ENCODE measurements at regions not wholly inside any gene's neighbourhood (a gene's known extent, or its start where the extent isn't known, plus 50 kb on each side); places are given as distances from the start of the nearest gene placed in this dataset.

DNA sequence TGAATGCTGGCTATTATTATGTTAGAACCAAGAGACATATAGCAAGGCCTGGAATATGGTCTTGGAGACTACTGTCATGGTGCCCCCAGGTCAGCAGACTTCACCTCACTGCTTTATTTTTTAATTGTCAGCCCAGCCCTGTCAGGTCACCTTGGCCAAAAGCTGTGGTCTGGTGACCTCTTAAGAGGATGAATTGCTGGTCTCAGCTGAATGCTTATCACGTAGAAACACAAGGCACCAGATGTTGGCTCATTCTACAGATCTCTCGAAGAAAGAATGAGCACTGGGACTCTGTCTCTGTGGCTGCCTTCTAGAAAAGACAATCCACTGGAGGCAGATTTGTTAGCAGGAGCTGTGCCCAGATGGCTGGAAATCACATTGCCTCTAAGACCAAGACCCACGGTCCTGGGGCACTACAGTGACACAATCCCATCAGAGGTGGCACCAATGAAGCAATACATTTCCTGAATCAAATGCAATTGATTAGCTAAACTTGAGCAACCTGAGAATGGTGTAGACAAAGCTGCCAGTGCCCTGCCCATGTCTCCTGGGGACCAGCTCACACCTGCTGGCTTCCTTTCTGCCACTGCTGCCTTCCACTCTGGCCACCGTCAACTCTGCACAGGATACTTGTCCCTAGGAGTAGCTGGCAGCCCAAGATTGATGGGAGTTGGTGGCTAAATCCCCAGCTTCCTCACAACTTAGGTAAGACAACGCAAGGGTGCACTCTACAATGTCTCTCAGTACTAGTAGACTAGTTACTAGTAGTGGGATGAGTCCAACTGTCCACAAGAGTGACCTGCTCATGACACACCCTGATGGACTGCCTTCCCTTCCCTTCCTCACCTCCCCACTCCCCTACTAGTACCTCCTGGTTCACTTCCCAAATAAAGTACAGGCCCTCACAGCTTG, 384.9 kb upstream of the PROK2 start:
- Histone ChIP-seq H3F3A (ENCODE audit: insufficient read depth, low read length) (peaks cover 4% of the 10 kb centered on the region), H3K9me2 (replicated peaks; ENCODE audit: insufficient read depth, low read length) (no peaks in the 10 kb centered on the region), H3K27ac (ENCODE audit: low read length) (no peak overlapping the region), H3K9ac (ENCODE audit: low read length) (no peak overlapping the region), H2AFZ (ENCODE audit: low read length) (no peak overlapping the region), H3K27me3 (replicated peaks; ENCODE audit: insufficient read depth, low read length) (no peaks in the 10 kb centered on the region), H3K4me2 (ENCODE audit: low read depth, low read length) (no peak overlapping the region), H3K79me2 (ENCODE audit: low read length) (no peaks in the 10 kb centered on the region), H3K4me1 (ENCODE audit: low read length) (peaks cover 9% of the 10 kb centered on the region), H3K36me3 (replicated peaks; ENCODE audit: insufficient read depth, low read length) (no peaks in the 10 kb centered on the region), H3K9me3 (replicated peaks; ENCODE audit: insufficient read depth, low read length) (no peaks in the 10 kb centered on the region), H3K4me3 (ENCODE audit: low read length) (no peak overlapping the region), H4K20me1 (ENCODE audit: insufficient read depth, low read length) (no peaks in the 10 kb centered on the region)
- no peak for DNase-seq
- TF ChIP-seq EZH2 (optimal IDR thresholded peaks at IDR 0.05; ENCODE audit: low read depth, low read length) (no peak), EZH2phosphoT487 (IDR thresholded peaks at IDR 0.05; ENCODE audit: low read length) (no peak)
- TF ChIP-seq, protein P1, sequence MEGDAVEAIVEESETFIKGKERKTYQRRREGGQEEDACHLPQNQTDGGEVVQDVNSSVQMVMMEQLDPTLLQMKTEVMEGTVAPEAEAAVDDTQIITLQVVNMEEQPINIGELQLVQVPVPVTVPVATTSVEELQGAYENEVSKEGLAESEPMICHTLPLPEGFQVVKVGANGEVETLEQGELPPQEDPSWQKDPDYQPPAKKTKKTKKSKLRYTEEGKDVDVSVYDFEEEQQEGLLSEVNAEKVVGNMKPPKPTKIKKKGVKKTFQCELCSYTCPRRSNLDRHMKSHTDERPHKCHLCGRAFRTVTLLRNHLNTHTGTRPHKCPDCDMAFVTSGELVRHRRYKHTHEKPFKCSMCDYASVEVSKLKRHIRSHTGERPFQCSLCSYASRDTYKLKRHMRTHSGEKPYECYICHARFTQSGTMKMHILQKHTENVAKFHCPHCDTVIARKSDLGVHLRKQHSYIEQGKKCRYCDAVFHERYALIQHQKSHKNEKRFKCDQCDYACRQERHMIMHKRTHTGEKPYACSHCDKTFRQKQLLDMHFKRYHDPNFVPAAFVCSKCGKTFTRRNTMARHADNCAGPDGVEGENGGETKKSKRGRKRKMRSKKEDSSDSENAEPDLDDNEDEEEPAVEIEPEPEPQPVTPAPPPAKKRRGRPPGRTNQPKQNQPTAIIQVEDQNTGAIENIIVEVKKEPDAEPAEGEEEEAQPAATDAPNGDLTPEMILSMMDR (IDR thresholded peaks at IDR 0.05; ENCODE audit: low read length) = no peak

DNA sequence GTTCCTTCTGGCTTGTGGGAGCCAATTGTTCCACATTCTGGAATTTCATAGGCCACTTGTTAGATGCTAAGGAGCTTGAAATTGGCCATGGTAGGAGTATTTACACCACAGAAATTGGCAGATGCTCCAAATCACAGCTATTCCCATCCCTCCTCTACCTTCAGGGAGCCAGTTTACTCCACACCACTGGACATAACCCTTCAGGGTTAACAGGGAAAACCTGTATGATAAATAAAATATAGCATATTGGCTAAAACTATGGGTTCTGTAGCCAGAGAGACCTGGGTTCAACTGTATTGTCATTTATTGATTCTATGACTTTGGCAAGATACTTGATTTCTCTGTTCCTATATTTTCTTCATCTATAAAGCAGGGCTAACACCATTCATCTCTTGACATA, 384.2 kb upstream of the PROK2 start:
- Histone ChIP-seq H4K20me1 (ENCODE audit: insufficient read depth, low read length) (no peaks in the 10 kb centered on the region), H3K9me3 (replicated peaks; ENCODE audit: insufficient read depth, low read length) (no peaks in the 10 kb centered on the region), H3K9me2 (replicated peaks; ENCODE audit: insufficient read depth, low read length) (no peaks in the 10 kb centered on the region), H3K4me2 (ENCODE audit: low read depth, low read length) (no peak overlapping the region), H3F3A (ENCODE audit: insufficient read depth, low read length) (peaks cover 11% of the 10 kb centered on the region), H3K9ac (ENCODE audit: low read length) (no peak overlapping the region), H3K27me3 (replicated peaks; ENCODE audit: insufficient read depth, low read length) (no peaks in the 10 kb centered on the region), H3K36me3 (replicated peaks; ENCODE audit: insufficient read depth, low read length) (no peaks in the 10 kb centered on the region), H3K27ac (ENCODE audit: low read length) (no peak overlapping the region), H3K79me2 (ENCODE audit: low read length) (no peaks in the 10 kb centered on the region), H3K4me1 (ENCODE audit: low read length) (peaks cover 16% of the 10 kb centered on the region), H3K4me3 (ENCODE audit: low read length) (no peak overlapping the region), H2AFZ (ENCODE audit: low read length) (no peak overlapping the region)
- no peak for DNase-seq
- TF ChIP-seq EZH2 (optimal IDR thresholded peaks at IDR 0.05; ENCODE audit: low read depth, low read length) (no peak), EZH2phosphoT487 (IDR thresholded peaks at IDR 0.05; ENCODE audit: low read length) (no peak)
- TF ChIP-seq, protein P1 (IDR thresholded peaks at IDR 0.05; ENCODE audit: low read length) = no peak

DNA sequence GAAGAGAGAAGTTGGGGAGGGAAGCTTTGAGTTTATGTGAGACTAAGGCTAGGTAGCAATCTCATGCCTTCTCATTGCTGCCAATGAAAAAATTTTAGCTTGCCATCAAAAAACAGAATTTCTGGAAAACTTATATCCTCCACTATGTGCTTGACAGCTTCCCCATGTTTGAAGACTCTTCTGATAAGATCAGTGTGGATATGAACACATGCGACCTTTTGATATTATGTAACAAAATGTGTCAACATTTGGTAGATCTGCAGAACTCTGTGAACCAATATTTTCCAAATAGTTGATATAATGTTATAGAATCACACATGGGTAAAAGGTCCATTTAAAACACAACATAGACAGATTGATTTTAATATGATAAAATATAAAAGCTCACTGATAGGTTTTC, 380.9 kb upstream of the PROK2 start:
- Histone ChIP-seq H4K20me1 (ENCODE audit: insufficient read depth, low read length) (no peaks in the 10 kb centered on the region), H3K79me2 (ENCODE audit: low read length) (no peaks in the 10 kb centered on the region), H3K4me2 (ENCODE audit: low read depth, low read length) (no peak overlapping the region), H3F3A (ENCODE audit: insufficient read depth, low read length) (peaks cover 19% of the 10 kb centered on the region), H3K9ac (ENCODE audit: low read length) (no peak overlapping the region), H3K9me3 (replicated peaks; ENCODE audit: insufficient read depth, low read length) (no peaks in the 10 kb centered on the region), H3K4me3 (ENCODE audit: low read length) (no peak overlapping the region), H3K4me1 (ENCODE audit: low read length) (peaks cover 31% of the 10 kb centered on the region), H3K36me3 (replicated peaks; ENCODE audit: insufficient read depth, low read length) (no peaks in the 10 kb centered on the region), H3K27me3 (replicated peaks; ENCODE audit: insufficient read depth, low read length) (no peaks in the 10 kb centered on the region), H3K27ac (ENCODE audit: low read length) (no peak overlapping the region), H2AFZ (ENCODE audit: low read length) (no peak overlapping the region), H3K9me2 (replicated peaks; ENCODE audit: insufficient read depth, low read length) (no peaks in the 10 kb centered on the region)
- DNase-seq = no peak
- TF ChIP-seq EZH2 (optimal IDR thresholded peaks at IDR 0.05; ENCODE audit: low read depth, low read length) = no peak
- TF ChIP-seq, protein P1 (IDR thresholded peaks at IDR 0.05; ENCODE audit: low read length) = no peak
- no peak for TF ChIP-seq EZH2phosphoT487 (IDR thresholded peaks at IDR 0.05; ENCODE audit: low read length)
